ENCODE measurements at regions not wholly inside any gene's neighbourhood (a gene's known extent, or its start where the extent isn't known, plus 50 kb on each side); places are given as distances from the start of the nearest gene placed in this dataset.

DNA sequence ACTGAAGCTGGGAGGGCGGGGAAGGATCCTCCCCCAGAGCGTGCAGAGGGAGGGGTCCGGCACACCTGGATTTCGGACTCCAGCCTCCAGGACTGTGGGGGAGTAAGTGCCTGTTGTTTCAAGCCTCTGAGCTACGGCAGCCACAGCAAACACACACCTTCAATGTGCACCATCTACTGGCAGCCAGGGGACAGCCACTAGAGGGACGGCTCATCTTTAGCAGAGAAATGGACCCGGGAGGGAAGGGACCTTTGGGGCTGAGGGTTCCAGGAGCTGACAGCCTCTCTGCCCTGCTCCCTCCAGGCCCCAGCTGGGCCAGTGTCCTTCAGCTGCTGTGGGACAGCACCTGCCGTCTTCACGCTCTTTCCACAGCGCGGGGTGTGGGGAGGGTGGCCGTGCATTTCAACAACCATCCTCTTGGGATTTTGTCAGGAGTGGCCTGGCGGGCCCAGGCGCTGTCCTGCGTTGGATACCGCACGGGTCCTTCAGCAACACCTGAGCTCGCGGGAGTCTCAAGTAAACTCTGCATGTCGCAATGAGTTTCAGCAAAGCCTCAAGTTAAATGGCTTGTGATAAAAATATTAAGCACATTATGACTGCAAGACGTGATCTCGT lies 209.2 kb upstream of the C14orf180 start:
- TF ChIP-seq POLR2A (IDR thresholded peaks at IDR 0.05; ENCODE audit: low read depth, low read length): no peak
- TF ChIP-seq TAF1 (IDR thresholded peaks at IDR 0.05; ENCODE audit: borderline replicate concordance, low read depth, low read length): no peak

Measured in GM12892 (cell line).